K562 (cell line): ENCODE measurements at regions not wholly inside any gene's neighbourhood (a gene's known extent, or its start where the extent isn't known, plus 50 kb on each side); places are given as distances from the start of the nearest gene placed in this dataset.

ENCODE experiments used
- ATAC-seq: fragments of 200-7000 bp; cut with Tn5 transposase; 3 replicates; pipeline ENCODE4 v1.9.1; 2020; ENCODE audit warnings: moderate library complexity
- BruUV-seq: library from RNA; stranded (reverse); fragments of 400-500 nt; replicated peaks from 2 replicates; lab custom pipeline; 2021; lab: Mats Ljungman, UMichigan
- CTCF ChIA-PET: fragments of 300-600 bp; formaldehyde crosslinking; extraction: SDS; loops from one replicate; lab custom pipeline; 2021; ENCODE audit warnings: low intra/inter-chr PET ratio; lab: Yijun Ruan, JAX
- POLR2A ChIA-PET: fragments of 300-600, 350-650 bp; sonication (Branson Sonifier 250); formaldehyde crosslinking; extraction: SDS; loops from one replicate; lab custom pipeline; 2021; ENCODE audit warnings: antibody characterized with exemption, inconsistent platforms; lab: Yijun Ruan, JAX
- DNase-seq, 4 experiments: peaks; one replicate each; pipeline versions ENCODE4 v3.0.0 to v3.0.0-alpha.2; 2011 to 2018; ENCODE audit warnings: low spot score in 3 of 4, mixed read lengths in 3 of 4; ENCODE audit errors: extremely low read depth in 1 of 4
- FAIRE-seq: peaks from 2 replicates; lab custom pipeline; 2011; peaks lifted over from hg19 to GRCh38; lab: Jason Lieb, UNC
- H2AFZ ChIP-seq: 2 replicates; pipeline ENCODE4 v1.6.0; 2011; ENCODE audit warnings: low read depth, low read length, control low read depth, inconsistent platforms
- H3K27ac ChIP-seq: fragments of 200-600 bp; 3 replicates; pipeline ENCODE4 v1.8.0; 2011; ENCODE audit warnings: low read depth, mild to moderate bottlenecking, control low read depth, inconsistent platforms, low read length, moderate library complexity, mixed read lengths; ENCODE audit errors: extremely low read depth
- H3K27me3 ChIP-seq, 2 experiments: fragments of 300-600 bp in 1 of 2; 2 replicates in 1 of 2; 3 replicates in 1 of 2; pipeline versions ENCODE4 v1.6.0 to v1.8.0; 2011; ENCODE audit warnings: inconsistent platforms in 2 of 2, low read length in 2 of 2, mild to moderate bottlenecking in 1 of 2, mixed read lengths in 1 of 2, moderate library complexity in 1 of 2; ENCODE audit not compliant: control insufficient read depth in 2 of 2, insufficient read depth in 2 of 2
- H3K36me3 ChIP-seq: fragments of 300-600 bp; 3 replicates; pipeline ENCODE4 v1.8.0; 2011; ENCODE audit warnings: mild to moderate bottlenecking, low read length, inconsistent platforms; ENCODE audit not compliant: control insufficient read depth, insufficient read depth
- H3K4me1 ChIP-seq, 2 experiments: fragments of 200-600 bp in 1 of 2; replicated peaks in 1 of 2; 2 replicates in 1 of 2; 3 replicates in 1 of 2; pipeline versions ENCODE4 v1.5.1 to v1.8.0; 2011; ENCODE audit warnings: inconsistent platforms in 2 of 2, low read length in 2 of 2, mild to moderate bottlenecking in 1 of 2, mixed read lengths in 1 of 2, moderate library complexity in 1 of 2; ENCODE audit not compliant: control insufficient read depth in 2 of 2, insufficient read depth in 2 of 2
- H3K4me2 ChIP-seq: 2 replicates; pipeline ENCODE4 v1.6.1; 2011; ENCODE audit warnings: low read length, control low read depth, inconsistent platforms, mixed read lengths; ENCODE audit not compliant: insufficient read depth
- H3K4me3 ChIP-seq: fragments of 200-600 bp; sonication (generic), shearing (Covaris generic); 2 replicates; pipeline ENCODE4 v1.5.1; 2016; ENCODE audit warnings: control low read depth, inconsistent platforms
- H3K79me2 ChIP-seq: fragments of 200-600 bp; 3 replicates; pipeline ENCODE4 v1.8.0; 2011; ENCODE audit warnings: low read length, inconsistent platforms; ENCODE audit not compliant: control insufficient read depth, insufficient read depth
- H3K9ac ChIP-seq, 2 experiments: 2 replicates each; pipeline versions ENCODE4 v1.6.0 to v1.6.1; 2011; ENCODE audit warnings: low read depth in 2 of 2, low read length in 2 of 2, control low read depth in 1 of 2, inconsistent platforms in 1 of 2, mild to moderate bottlenecking in 1 of 2, mixed read lengths in 1 of 2; ENCODE audit not compliant: insufficient read depth in 1 of 2
- H3K9me1 ChIP-seq: one replicate; pipeline ENCODE4 v1.6.0; 2011; ENCODE audit warnings: inconsistent platforms, mild to moderate bottlenecking, low read length, moderate library complexity; ENCODE audit not compliant: control insufficient read depth, insufficient read depth
- H3K9me3 ChIP-seq: replicated peaks from 2 replicates; pipeline ENCODE4 v1.5.1; 2011; ENCODE audit warnings: low read depth, low read length, inconsistent platforms; ENCODE audit not compliant: control insufficient read depth, insufficient read depth
- H4K20me1 ChIP-seq: replicated peaks from 2 replicates; pipeline ENCODE4 v1.6.1; 2011; ENCODE audit warnings: low read length, inconsistent platforms, mixed read lengths; ENCODE audit not compliant: control insufficient read depth, insufficient read depth
- CBFA2T2 ChIP-seq: fragments of 450-650 bp; conservative IDR thresholded peaks from 2 replicates; pipeline ENCODE4 v1.6.1; 2017; ENCODE audit warnings: mild to moderate bottlenecking
- DPF2 ChIP-seq: fragments of 450-650 bp; IDR thresholded peaks from 2 replicates; pipeline ENCODE4 v1.6.1; 2016
- NCOA4 ChIP-seq: fragments of 450-650 bp; IDR thresholded peaks from 2 replicates; pipeline ENCODE4 v1.6.1; 2018; ENCODE audit warnings: mild to moderate bottlenecking; ENCODE audit not compliant: partially characterized antibody
- RBM25 ChIP-seq: fragments of 200-400 bp; formaldehyde crosslinking; IDR thresholded peaks from 2 replicates; pipeline ENCODE4 v1.6.1; 2018; ENCODE audit warnings: low read length, low read depth, moderate library complexity; ENCODE audit not compliant: severe bottlenecking
- SMARCC2 ChIP-seq: fragments of 450-650 bp; IDR thresholded peaks from 2 replicates; pipeline ENCODE4 v1.6.1; 2017; ENCODE audit warnings: antibody characterized with exemption, moderate library complexity, mild to moderate bottlenecking, low read depth
- SNAPC5 ChIP-seq: fragments of 250-450 bp; sonication (Bioruptor Pico); IDR thresholded peaks from 2 replicates; pipeline ENCODE4 v1.8.0; 2021; ENCODE audit warnings: moderate library complexity, mild to moderate bottlenecking, inconsistent platforms
- TAF15 ChIP-seq: fragments of 200-400 bp; formaldehyde crosslinking; IDR thresholded peaks from 2 replicates; pipeline ENCODE4 v1.6.1; 2017; ENCODE audit warnings: mild to moderate bottlenecking, low read depth, low read length, moderate library complexity
- ZNF143 ChIP-seq: sonication (generic); formaldehyde crosslinking; IDR thresholded peaks from 2 replicates; pipeline ENCODE4 v1.9.0; 2022; ENCODE audit warnings: mild to moderate bottlenecking, missing genetic modification reagents
- ZNF239 ChIP-seq: fragments of 250-450 bp; sonication (Bioruptor Pico); IDR thresholded peaks from 2 replicates; pipeline ENCODE4 v1.4.0; 2020; ENCODE audit warnings: mild to moderate bottlenecking
- ZNF316 ChIP-seq: fragments of 450-650 bp; IDR thresholded peaks from 2 replicates; pipeline ENCODE4 v1.6.1; 2016
- WGBS: fragments of 100-300 bp; shearing (Covaris generic); methylation state at CpG from one replicate; pipeline ENCODE4 v1.1.6; 2016; ENCODE audit warnings: low coverage, mixed read lengths; ENCODE audit not compliant: insufficient coverage; ENCODE audit errors: missing lambda C conversion rate; 5-methylcytosine and 5-hydroxymethylcytosine counted together
- in situ Hi-C: fragments of 300-500 bp; cut with MboI; formaldehyde crosslinking; loops from 4 replicates; pipeline ENCODE4 v1.15.0; 2018; ENCODE audit warnings: inconsistent platforms, mixed read lengths
- intact Hi-C: fragments of 100-400 bp; cut with micrococcal nuclease; formaldehyde crosslinking; loops from 2 replicates; pipeline ENCODE4 v1.14.2; 2022
- TF ChIP-seq, protein P1 (sequence below), 3 experiments: fragments of 200-800 bp in 1 of 3; fragments of 250-450 bp in 1 of 3; fragments of 450-650 bp in 1 of 3; sonication (Bioruptor Pico) in 1 of 3; sonication (Bioruptor generic) in 1 of 3; formaldehyde crosslinking in 1 of 3; IDR thresholded peaks; 2 replicates each; pipeline versions ENCODE4 v1.6.1 to v1.8.0; 2016 to 2022; ENCODE audit warnings: mild to moderate bottlenecking in 2 of 3, missing genetic modification characterization in 2 of 3, missing compliant biosample characterization in 1 of 3, moderate library complexity in 1 of 3

- intact Hi-C loops (no loop called here), in situ Hi-C loops (no loop called here)
- H3K9me1 ChIP-seq, result no peaks in the 10 kb centered on the region
- H3K27me3 ChIP-seq, result no peaks in the 10 kb centered on the region
- H3K4me2 ChIP-seq, result no peak overlapping the region
- POLR2A ChIA-PET, result no interaction called here
- no peak overlapping the region for H3K27ac ChIP-seq
- TF ChIP-seq ZNF239 (CRISPR knock-in tag) (peak; percentile 76), RBM25 (peak; percentile 11), SNAPC5 (CRISPR knock-in tag) (no peak)
- TF ChIP-seq, all 486 proteins: peak for 2
- Histone ChIP-seq H3K9me3 (no peaks in the 10 kb centered on the region), H4K20me1 (no peaks in the 10 kb centered on the region; the same call in none of the 2 replicates), H3K4me3 (no peak overlapping the region), H3K79me2 (peaks cover 53% of the 10 kb centered on the region), H3K4me1 (peaks cover 6 to 23% of the 10 kb centered on the region in 2 experiments; a peak in 3 of 5 replicates), H3K36me3 (peaks cover 58% of the 10 kb centered on the region), H3K9ac (no peak overlapping the region), H2AFZ (no peak overlapping the region)
- BruUV-seq, result no TSS peak
- WGBS, result 94% methylated on average over 3 of the region's 3 CpGs
- CTCF ChIA-PET, result no interaction called here
- DNase-seq (no peak), FAIRE-seq (no peak), ATAC-seq (no peak)
Observed at GRCh38 chr19:46922465-46922864, 61.7 kb downstream of the ARHGAP35 start.

DNA sequence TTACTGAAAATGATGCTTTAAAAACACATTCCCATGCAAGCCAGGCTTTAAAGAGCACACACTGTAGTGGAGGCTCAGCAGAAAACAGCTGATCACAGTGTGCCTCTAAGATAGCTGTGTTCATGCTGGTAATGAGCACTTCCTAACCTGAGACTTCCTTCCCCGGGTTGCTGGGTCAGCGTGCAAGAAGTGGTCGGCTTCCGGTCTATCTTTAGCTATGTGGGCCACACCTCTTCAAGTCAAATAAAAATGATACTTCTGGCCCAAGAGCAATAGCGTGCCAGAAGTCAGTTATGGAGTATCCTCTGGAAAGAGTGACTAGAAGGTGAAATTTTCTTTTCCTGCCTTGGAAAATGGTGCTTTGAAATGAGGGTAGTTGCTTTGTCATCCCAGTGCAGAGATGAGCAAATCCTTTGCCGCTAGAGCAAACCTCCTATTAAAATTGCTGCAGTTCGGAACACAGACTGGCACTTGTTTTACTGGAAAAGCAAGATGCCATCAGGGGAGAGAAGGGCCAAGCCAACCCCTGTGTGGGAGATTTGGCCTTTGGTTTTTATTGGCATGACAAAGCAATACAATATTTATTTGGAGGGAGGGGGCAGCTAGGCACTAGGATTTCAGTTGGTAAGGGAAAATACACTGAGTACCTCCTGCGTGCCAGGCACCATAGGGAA is 64.2 kb downstream of the ARHGAP35 start:
- Histone ChIP-seq H3K9me3 (no peaks in the 10 kb centered on the region), H3K36me3 (peaks cover 41% of the 10 kb centered on the region), H2AFZ (0 out of 2 replicates have a peak overlapping the region, but pooled peaks have one; percentile 36), H3K4me2 (peak overlapping the region; percentile 53), H3K79me2 (peaks cover 66% of the 10 kb centered on the region), H3K27me3 (no peaks in the 10 kb centered on the region), H3K4me1 (peaks cover 0 to 28% of the 10 kb centered on the region in 2 experiments; a peak in 3 of 5 replicates), H4K20me1 (no peaks in the 10 kb centered on the region; the same call in none of the 2 replicates), H3K9me1 (no peaks in the 10 kb centered on the region), H3K4me3 (no peak overlapping the region), H3K9ac (no peak overlapping the region; a peak in 1 of 4 replicates), H3K27ac (peak overlapping the region; percentile 3; the same call in 2 of the 3 replicates)
- POLR2A ChIA-PET, result interaction anchor here (1.2 to 2.0 kb wide), 5 partner anchors 15 to 58 kb away, joined by 3 to 9 read pairs (median 4); no protein-coding TSS in a partner anchor
- FAIRE-seq, result peak; percentile 90
- intact Hi-C loops, result loop anchor here (5.0 kb wide), 1 partner anchor 63 kb away; the partner anchor contains the start of gene ARHGAP35
- whole genome bisulfite sequencing, result 27% methylated on average over 8 of the region's 8 CpGs
- in situ Hi-C loops, result no loop called here
- peak; percentile 94 for ATAC-seq
- CTCF ChIA-PET, result no interaction called here
- DNase-seq, result peak; percentile 55 to 76 (median 65)
- BruUV-seq, result no TSS peak
- TF ChIP-seq ZNF316 (0 out of 2 replicates have a peak, but pooled peaks have one; percentile 13), TAF15 (no peak), ZNF239 (CRISPR knock-in tag) (no peak), DPF2 (peak; percentile 40; the same call in 1 of the 2 replicates), ZNF143 (CRISPR knock-in tag) (peak; percentile 17; the same call in 1 of the 2 replicates), CBFA2T2 (0 out of 2 replicates have a peak, but pooled peaks have one; percentile 1), NCOA4 (no peak), SMARCC2 (0 out of 2 replicates have a peak, but pooled peaks have one; percentile 33)
- TF ChIP-seq, protein P1, sequence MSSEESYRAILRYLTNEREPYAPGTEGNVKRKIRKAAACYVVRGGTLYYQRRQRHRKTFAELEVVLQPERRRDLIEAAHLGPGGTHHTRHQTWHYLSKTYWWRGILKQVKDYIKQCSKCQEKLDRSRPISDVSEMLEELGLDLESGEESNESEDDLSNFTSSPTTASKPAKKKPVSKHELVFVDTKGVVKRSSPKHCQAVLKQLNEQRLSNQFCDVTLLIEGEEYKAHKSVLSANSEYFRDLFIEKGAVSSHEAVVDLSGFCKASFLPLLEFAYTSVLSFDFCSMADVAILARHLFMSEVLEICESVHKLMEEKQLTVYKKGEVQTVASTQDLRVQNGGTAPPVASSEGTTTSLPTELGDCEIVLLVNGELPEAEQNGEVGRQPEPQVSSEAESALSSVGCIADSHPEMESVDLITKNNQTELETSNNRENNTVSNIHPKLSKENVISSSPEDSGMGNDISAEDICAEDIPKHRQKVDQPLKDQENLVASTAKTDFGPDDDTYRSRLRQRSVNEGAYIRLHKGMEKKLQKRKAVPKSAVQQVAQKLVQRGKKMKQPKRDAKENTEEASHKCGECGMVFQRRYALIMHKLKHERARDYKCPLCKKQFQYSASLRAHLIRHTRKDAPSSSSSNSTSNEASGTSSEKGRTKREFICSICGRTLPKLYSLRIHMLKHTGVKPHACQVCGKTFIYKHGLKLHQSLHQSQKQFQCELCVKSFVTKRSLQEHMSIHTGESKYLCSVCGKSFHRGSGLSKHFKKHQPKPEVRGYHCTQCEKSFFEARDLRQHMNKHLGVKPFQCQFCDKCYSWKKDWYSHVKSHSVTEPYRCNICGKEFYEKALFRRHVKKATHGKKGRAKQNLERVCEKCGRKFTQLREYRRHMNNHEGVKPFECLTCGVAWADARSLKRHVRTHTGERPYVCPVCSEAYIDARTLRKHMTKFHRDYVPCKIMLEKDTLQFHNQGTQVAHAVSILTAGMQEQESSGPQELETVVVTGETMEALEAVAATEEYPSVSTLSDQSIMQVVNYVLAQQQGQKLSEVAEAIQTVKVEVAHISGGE (CRISPR knock-in tag; IDR thresholded peaks at IDR 0.05), result peak in 1 of 3 experiments; percentile 30; a peak in 1 of 6 replicates
